AG09309 (cell line): ENCODE measurements at regions not wholly inside any gene's neighbourhood (a gene's known extent, or its start where the extent isn't known, plus 50 kb on each side); places are given as distances from the start of the nearest gene placed in this dataset.

Experiments used
- DNase-seq: peaks from one replicate; pipeline ENCODE4 v3.0.0-alpha.2; 2010; ENCODE audit warnings: low read depth
- H3K4me3 ChIP-seq: 2 replicates; pipeline ENCODE4 v1.5.1; 2011; ENCODE audit warnings: mild to moderate bottlenecking, low read depth, low read length, moderate library complexity; ENCODE audit not compliant: control insufficient read depth
- CTCF ChIP-seq: IDR thresholded peaks from 2 replicates; pipeline ENCODE4 v1.5.1; 2011; ENCODE audit warnings: mild to moderate bottlenecking, low read depth, low read length, inconsistent platforms; ENCODE audit not compliant: insufficient read depth, control insufficient read depth; ENCODE audit errors: missing control alignments

- H3K4me3 ChIP-seq, result no peak overlapping the region
- no peak for DNase-seq
- no peak for TF ChIP-seq CTCF
These were observed 400.9 kb downstream of the LRRC70 start for GRCh38 chr5:62979472-62979871.

- no peak overlapping the region for H3K4me3 ChIP-seq
- no peak for DNase-seq
- no peak for TF ChIP-seq CTCF
These were observed 399.0 kb downstream of the LRRC70 start for GRCh38 chr5:62977661-62978060.

DNA sequence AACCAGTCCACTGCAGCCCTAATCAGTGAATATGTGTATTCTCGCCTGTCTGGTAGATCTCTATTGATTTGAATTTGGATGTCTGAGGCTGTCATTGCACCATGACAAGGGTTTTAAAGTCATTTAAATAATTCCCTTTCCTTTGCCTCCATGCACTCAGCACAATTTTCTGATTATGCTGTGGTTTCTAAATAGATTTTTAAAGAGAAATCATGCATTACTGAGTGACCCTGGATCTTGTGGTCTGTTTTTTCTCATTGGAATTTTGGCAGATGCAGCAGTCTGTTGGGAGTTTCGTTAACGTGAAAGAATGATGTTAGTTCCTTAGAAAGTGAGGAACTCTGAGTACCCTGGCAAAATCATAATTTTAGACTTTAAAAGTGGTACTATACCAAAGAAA is 396.0 kb downstream of the LRRC70 start:
- DNase-seq, result no peak

GRCh38 chr5:62969409-62970120 is 390.9 kb downstream of the LRRC70 start:
- no peak for TF ChIP-seq CTCF
- H3K4me3 ChIP-seq, result no peak overlapping the region
- DNase-seq, result no peak

More for the DNA sequence above, 396.0 kb downstream of the LRRC70 start:
- no peak for TF ChIP-seq CTCF
- no peak overlapping the region for H3K4me3 ChIP-seq

DNA sequence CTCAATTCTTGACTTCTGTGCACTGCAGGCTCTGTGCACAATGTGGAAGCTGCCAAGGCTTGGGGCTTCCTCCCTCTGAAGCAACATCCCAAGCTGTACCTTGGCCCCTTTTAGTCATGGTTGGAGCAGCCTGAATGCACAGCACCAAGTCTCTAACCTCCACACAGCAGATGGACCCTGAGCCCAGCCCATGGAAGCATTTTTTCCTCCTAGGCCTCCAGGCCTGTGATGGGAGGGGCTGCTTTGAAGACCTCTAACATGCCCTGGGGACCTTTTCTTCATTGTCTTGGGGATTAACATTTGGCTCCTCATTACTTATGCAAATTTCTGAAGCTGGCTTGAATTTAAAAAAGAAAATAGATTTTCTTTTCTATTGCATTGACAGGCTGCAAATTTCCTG is 385.8 kb downstream of the LRRC70 start:
- no peak for TF ChIP-seq CTCF
- no peak overlapping the region for H3K4me3 ChIP-seq
- DNase-seq, result no peak

GRCh38 chr5:62960781-62961180 is 382.2 kb downstream of the LRRC70 start:
- DNase-seq, result no peak
- TF ChIP-seq CTCF, result no peak
- no peak overlapping the region for H3K4me3 ChIP-seq

DNA sequence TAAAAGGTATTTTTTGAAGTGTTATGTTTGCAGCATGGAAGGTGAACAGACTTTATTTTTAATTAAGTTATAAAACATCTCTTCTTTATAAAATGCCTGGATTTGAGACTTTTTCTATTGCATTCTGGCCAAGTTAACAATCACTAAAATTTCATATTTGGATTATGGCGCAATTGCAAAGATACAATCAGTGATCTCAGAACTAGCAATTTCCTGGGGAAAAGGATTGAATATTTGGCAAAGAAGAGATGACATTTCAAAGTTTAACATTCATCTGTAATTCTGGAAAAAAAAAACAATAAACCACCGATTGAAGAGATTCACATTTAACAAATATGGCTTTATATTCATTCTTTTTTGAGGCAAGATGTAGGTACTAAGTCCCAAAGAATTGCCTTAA is 378.0 kb downstream of the LRRC70 start:
- no peak for TF ChIP-seq CTCF
- no peak for DNase-seq
- H3K4me3 ChIP-seq, result no peak overlapping the region
